ENCODE measurements at regions not wholly inside any gene's neighbourhood (a gene's known extent, or its start where the extent isn't known, plus 50 kb on each side); places are given as distances from the start of the nearest gene placed in this dataset.

- TF ChIP-seq CTCF (IDR thresholded peaks at IDR 0.05) (no peak), POLR2A (IDR thresholded peaks at IDR 0.05) (no peak)
These were observed 342.2 kb downstream of the IGSF11 start for GRCh38 chr3:118692416-118692815.

Measured in thyroid gland (tissue), 4 donors.